NB4 (cell line): ENCODE measurements at regions not wholly inside any gene's neighbourhood (a gene's known extent, or its start where the extent isn't known, plus 50 kb on each side); places are given as distances from the start of the nearest gene placed in this dataset.

ENCODE experiments used
- MAX ChIP-seq: IDR thresholded peaks from 2 replicates; pipeline ENCODE4 v1.6.1; 2011; ENCODE audit warnings: low read depth, low read length
- MYC ChIP-seq: IDR thresholded peaks from 2 replicates; pipeline ENCODE4 v1.6.1; 2011; ENCODE audit warnings: low read depth, low read length
- TF ChIP-seq, protein P1 (sequence below): IDR thresholded peaks from one replicate; pipeline ENCODE4 v1.5.1; 2012; ENCODE audit warnings: low read depth, low read length

DNA sequence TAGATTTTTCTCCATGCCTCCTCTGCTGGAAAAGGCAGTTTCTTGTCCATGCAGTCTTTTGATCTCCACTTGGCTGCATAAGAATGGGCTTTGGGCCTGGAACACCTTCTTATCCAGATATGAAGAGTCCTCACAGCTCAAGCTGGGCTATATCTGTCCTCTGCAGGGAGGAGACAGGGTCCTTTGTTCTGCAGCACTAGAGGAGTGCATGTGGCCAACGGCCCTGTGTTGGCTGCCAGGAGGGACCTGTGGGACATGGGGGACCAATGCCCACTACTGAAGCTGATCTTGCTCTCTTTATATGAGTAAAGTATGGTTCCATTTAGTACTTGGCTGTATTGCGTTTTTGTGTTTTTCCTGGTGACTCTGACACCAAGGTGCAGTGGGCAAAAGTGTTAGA lies 157.3 kb upstream of the ABI3BP start:
- TF ChIP-seq, protein P1, sequence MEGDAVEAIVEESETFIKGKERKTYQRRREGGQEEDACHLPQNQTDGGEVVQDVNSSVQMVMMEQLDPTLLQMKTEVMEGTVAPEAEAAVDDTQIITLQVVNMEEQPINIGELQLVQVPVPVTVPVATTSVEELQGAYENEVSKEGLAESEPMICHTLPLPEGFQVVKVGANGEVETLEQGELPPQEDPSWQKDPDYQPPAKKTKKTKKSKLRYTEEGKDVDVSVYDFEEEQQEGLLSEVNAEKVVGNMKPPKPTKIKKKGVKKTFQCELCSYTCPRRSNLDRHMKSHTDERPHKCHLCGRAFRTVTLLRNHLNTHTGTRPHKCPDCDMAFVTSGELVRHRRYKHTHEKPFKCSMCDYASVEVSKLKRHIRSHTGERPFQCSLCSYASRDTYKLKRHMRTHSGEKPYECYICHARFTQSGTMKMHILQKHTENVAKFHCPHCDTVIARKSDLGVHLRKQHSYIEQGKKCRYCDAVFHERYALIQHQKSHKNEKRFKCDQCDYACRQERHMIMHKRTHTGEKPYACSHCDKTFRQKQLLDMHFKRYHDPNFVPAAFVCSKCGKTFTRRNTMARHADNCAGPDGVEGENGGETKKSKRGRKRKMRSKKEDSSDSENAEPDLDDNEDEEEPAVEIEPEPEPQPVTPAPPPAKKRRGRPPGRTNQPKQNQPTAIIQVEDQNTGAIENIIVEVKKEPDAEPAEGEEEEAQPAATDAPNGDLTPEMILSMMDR, result no peak
- TF ChIP-seq MAX (no peak), MYC (no peak)
